ENCODE measurements at regions not wholly inside any gene's neighbourhood (a gene's known extent, or its start where the extent isn't known, plus 50 kb on each side); places are given as distances from the start of the nearest gene placed in this dataset.

DNA sequence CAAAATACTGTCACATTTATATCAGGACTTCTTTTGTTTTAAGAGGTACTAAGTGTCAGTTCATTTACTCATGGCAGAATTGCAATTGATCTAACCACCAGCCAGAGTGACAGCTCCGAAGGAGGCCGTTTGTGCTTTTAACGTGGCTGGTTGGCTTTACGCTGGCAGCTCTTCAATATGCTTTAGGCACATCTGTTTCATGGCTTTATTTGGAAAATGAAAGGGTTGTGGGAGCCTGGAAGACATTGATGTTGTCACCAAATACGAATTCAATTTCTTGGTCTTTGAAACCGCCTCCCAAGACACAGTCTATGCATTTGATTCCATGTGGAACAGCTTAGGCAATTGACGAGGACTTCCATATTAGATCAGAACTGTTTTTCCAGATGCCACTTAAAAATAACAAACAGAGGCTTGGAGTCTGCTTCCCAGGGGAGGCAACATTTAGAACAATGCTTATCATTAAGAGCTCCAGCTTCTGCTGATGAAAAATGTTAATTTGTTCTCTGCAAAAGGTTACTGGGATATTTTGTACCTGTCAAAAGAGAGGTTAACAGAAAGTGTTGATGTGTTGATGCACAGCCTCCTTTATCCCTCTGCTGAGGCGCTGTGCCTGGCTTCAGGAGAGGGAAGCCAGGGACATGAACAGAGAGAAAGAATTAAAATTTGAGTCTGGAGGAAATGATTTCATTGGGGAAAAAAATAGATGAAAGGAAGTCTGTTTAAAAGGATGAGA is 64.0 kb upstream of the TNFRSF19 start:
- no peak for FAIRE-seq
- TF ChIP-seq ARNT2 (CRISPR knock-in tag; IDR thresholded peaks at IDR 0.05; ENCODE audit: low read depth) (no peak), ZNF260 (CRISPR knock-in tag; IDR thresholded peaks at IDR 0.05; ENCODE audit: borderline replicate concordance, low read depth) (no peak), SKI (IDR thresholded peaks at IDR 0.05; ENCODE audit: partially characterized antibody) (no peak), KDM1A (CRISPR knock-in tag; IDR thresholded peaks at IDR 0.05) (no peak), PHF21A (CRISPR knock-in tag; IDR thresholded peaks at IDR 0.05) (no peak), ZSCAN9 (CRISPR knock-in tag; IDR thresholded peaks at IDR 0.05; ENCODE audit: borderline replicate concordance) (no peak)
- TF ChIP-seq, protein P1, sequence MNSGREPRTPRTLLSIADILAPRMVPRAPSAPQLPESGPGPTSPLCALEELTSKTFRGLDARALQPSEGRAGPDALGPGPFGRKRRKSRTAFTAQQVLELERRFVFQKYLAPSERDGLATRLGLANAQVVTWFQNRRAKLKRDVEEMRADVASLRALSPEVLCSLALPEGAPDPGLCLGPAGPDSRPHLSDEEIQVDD (CRISPR knock-in tag; IDR thresholded peaks at IDR 0.05; ENCODE audit: borderline replicate concordance), result no peak
- TF ChIP-seq, protein P2, sequence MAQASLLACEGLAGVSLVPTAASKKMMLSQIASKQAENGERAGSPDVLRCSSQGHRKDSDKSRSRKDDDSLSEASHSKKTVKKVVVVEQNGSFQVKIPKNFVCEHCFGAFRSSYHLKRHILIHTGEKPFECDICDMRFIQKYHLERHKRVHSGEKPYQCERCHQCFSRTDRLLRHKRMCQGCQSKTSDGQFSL (CRISPR knock-in tag; IDR thresholded peaks at IDR 0.05), result no peak
- TF ChIP-seq, protein P3, sequence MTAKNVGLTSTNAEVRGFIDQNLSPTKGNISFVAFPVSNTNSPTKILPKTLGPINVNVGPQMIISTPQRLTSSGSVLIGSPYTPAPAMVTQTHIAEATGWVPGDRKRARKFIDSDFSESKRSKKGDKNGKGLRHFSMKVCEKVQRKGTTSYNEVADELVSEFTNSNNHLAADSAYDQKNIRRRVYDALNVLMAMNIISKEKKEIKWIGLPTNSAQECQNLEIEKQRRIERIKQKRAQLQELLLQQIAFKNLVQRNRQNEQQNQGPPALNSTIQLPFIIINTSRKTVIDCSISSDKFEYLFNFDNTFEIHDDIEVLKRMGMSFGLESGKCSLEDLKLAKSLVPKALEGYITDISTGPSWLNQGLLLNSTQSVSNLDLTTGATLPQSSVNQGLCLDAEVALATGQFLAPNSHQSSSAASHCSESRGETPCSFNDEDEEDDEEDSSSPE (CRISPR knock-in tag; IDR thresholded peaks at IDR 0.05), result no peak
- TF ChIP-seq, protein P4, sequence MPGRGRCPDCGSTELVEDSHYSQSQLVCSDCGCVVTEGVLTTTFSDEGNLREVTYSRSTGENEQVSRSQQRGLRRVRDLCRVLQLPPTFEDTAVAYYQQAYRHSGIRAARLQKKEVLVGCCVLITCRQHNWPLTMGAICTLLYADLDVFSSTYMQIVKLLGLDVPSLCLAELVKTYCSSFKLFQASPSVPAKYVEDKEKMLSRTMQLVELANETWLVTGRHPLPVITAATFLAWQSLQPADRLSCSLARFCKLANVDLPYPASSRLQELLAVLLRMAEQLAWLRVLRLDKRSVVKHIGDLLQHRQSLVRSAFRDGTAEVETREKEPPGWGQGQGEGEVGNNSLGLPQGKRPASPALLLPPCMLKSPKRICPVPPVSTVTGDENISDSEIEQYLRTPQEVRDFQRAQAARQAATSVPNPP (CRISPR knock-in tag; IDR thresholded peaks at IDR 0.05), result no peak
- BruUV-seq (replicated peaks), result no TSS peak
- Histone ChIP-seq H3K4me1 (ENCODE audit: insufficient read depth, low read length) (no peaks in the 10 kb centered on the region; the same call in 1 of the 2 replicates), H3K27ac (ENCODE audit: extremely low read length, insufficient read depth, low read length) (no peak overlapping the region), H3K9me3 (ENCODE audit: low read length) (no peaks in the 10 kb centered on the region), H3K9ac (ENCODE audit: insufficient read depth, low read depth, low read length) (no peak overlapping the region), H3K4me2 (ENCODE audit: low read depth, low read length) (no peak overlapping the region), H3K4me3 (replicated peaks in 1 of 3; ENCODE audit: insufficient read depth in 1 of 3, low read depth in 2 of 3, low read length in 3 of 3) (no peak overlapping the region), H3K36me3 (replicated peaks in 1 of 2; ENCODE audit: control insufficient read depth in 1 of 2, insufficient read depth in 2 of 2, low read length in 2 of 2) (no peaks in the 10 kb centered on the region), H3K79me2 (ENCODE audit: insufficient read depth, low read length) (no peaks in the 10 kb centered on the region), H4K20me1 (ENCODE audit: insufficient read depth, low read length) (no peaks in the 10 kb centered on the region), H3K27me3 (ENCODE audit: control insufficient read depth in 1 of 2, insufficient read depth in 2 of 2, low read length in 2 of 2) (peaks cover 0 to 2% of the 10 kb centered on the region in 2 experiments; a peak in 1 of 5 replicates), H2AFZ (ENCODE audit: low read length) (no peak overlapping the region)
- no peak for ATAC-seq
- 59% methylated on average over 8 of the region's 8 CpGs for WGBS (ENCODE audit: low lambda C conversion rate)
- POLR2A ChIA-PET, result no interaction called here
- no peak for DNase-seq (ENCODE audit: low spot score)
- CTCF ChIA-PET (ENCODE audit: low intra/inter-chr PET ratio, low total read pairs), result no interaction called here
- intact Hi-C loops (cut with micrococcal nuclease; ENCODE audit: unreplicated experiment) (no loop called here), in situ Hi-C loops (cut with HindIII; ENCODE audit: extremely low pct_ligation_motif_present, low pct_unique_long_range_greater_than_20kb) (no loop called here)

Data from HepG2 (cell line).